IMR-90 (cell line): ENCODE measurements at regions not wholly inside any gene's neighbourhood (a gene's known extent, or its start where the extent isn't known, plus 50 kb on each side); places are given as distances from the start of the nearest gene placed in this dataset.

ENCODE experiments used
- RAD21 ChIP-seq: IDR thresholded peaks from 2 replicates; pipeline ENCODE4 v1.6.1; 2012; ENCODE audit warnings: low read length, improper control_type of control experiment
- SMC3 ChIP-seq: fragments of 150-350 bp; IDR thresholded peaks from 2 replicates; pipeline ENCODE4 v1.6.1; 2016; ENCODE audit warnings: low read depth, mild to moderate bottlenecking, antibody characterized with exemption, low read length, moderate library complexity

DNA sequence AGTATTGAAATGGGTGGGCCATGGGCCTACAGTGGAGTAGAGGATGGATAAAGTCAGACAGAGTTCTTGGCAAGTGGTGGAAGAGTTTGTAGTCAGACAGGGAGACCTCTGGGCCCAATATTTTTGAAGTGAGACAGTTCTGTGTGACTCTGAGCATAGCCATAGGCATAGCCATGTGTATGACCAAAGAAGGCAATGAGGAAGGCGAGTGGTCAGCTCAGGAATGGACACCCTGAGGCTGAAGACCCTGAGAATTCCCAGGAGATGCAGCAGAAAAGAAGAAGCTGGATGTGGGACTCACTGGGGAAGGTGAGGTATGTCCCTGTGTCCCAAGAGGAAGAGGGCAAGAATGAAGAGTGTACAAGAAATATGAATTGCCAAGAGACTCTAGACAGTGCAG lies 210.6 kb upstream of the IRF2BP2 start:
- TF ChIP-seq RAD21 (no peak), SMC3 (no peak)
